HG03469 (cell line): ENCODE measurements at regions not wholly inside any gene's neighbourhood (a gene's known extent, or its start where the extent isn't known, plus 50 kb on each side); places are given as distances from the start of the nearest gene placed in this dataset.

Source experiments
- ATAC-seq: cut with Tn5 transposase; IDR thresholded peaks from one replicate; pipeline ENCODE4 v1.9.1; 2021; ENCODE audit warnings: mild to moderate bottlenecking, moderate library complexity, moderate number of reproducible peaks; ENCODE audit not compliant: unreplicated experiment

- ATAC-seq: no peak
These were observed 249.7 kb upstream of the HS3ST5 start for GRCh38 chr6:114592506-114592905.

- ATAC-seq: no peak
These were observed 245.9 kb upstream of the HS3ST5 start for GRCh38 chr6:114588726-114589125.

- no peak for ATAC-seq
These were observed 243.5 kb upstream of the HS3ST5 start for GRCh38 chr6:114586298-114586697.

- no peak for ATAC-seq
These were observed 238.5 kb upstream of the HS3ST5 start for GRCh38 chr6:114581293-114581692.

- ATAC-seq: no peak
These were observed 238.1 kb upstream of the HS3ST5 start for GRCh38 chr6:114580882-114581281.

- ATAC-seq: no peak
These were observed 236.7 kb upstream of the HS3ST5 start for GRCh38 chr6:114579486-114579885.

- ATAC-seq: no peak
These were observed 234.3 kb upstream of the HS3ST5 start for GRCh38 chr6:114577109-114577508.

GRCh38 chr6:114576330-114576729, 233.5 kb upstream of the HS3ST5 start:
- no peak for ATAC-seq

- no peak for ATAC-seq
These were observed 226.8 kb upstream of the HS3ST5 start for GRCh38 chr6:114569669-114570068.

- no peak for ATAC-seq
These were observed 221.6 kb upstream of the HS3ST5 start for GRCh38 chr6:114564302-114564933.

- ATAC-seq: no peak
These were observed 216.6 kb upstream of the HS3ST5 start for GRCh38 chr6:114559419-114559818.

- ATAC-seq: no peak
These were observed 215.3 kb upstream of the HS3ST5 start for GRCh38 chr6:114558153-114558552.

- no peak for ATAC-seq
These were observed 214.1 kb upstream of the HS3ST5 start for GRCh38 chr6:114556846-114557488.

- no peak for ATAC-seq
These were observed 207.5 kb upstream of the HS3ST5 start for GRCh38 chr6:114550316-114550715.

- no peak for ATAC-seq
These were observed 200.9 kb upstream of the HS3ST5 start for GRCh38 chr6:114543696-114544095.

- ATAC-seq: no peak
These were observed 199.0 kb upstream of the HS3ST5 start for GRCh38 chr6:114541794-114542193.

GRCh38 chr6:114537977-114538376, 195.2 kb upstream of the HS3ST5 start:
- no peak for ATAC-seq

GRCh38 chr6:114534813-114535212, 192.0 kb upstream of the HS3ST5 start:
- no peak for ATAC-seq

GRCh38 chr6:114524081-114524480, 181.3 kb upstream of the HS3ST5 start:
- no peak for ATAC-seq

- no peak for ATAC-seq
These were observed 180.7 kb upstream of the HS3ST5 start for GRCh38 chr6:114523508-114523907.

- no peak for ATAC-seq
These were observed 179.1 kb upstream of the HS3ST5 start for GRCh38 chr6:114521926-114522325.

- ATAC-seq: no peak
These were observed 178.2 kb upstream of the HS3ST5 start for GRCh38 chr6:114520976-114521375.

- no peak for ATAC-seq
These were observed 171.3 kb upstream of the HS3ST5 start for GRCh38 chr6:114514170-114514569.
